Esophagus squamous epithelium (tissue), 4 donors: ENCODE measurements at regions not wholly inside any gene's neighbourhood (a gene's known extent, or its start where the extent isn't known, plus 50 kb on each side); places are given as distances from the start of the nearest gene placed in this dataset.

Experiments
- POLR2A ChIP-seq, 4 donors: fragments of 450-650 bp; IDR thresholded peaks; one replicate each; pipeline ENCODE4 v1.6.1; 2017; ENCODE audit warnings: antibody characterized with exemption in 4 of 4, mild to moderate bottlenecking in 4 of 4, moderate library complexity in 3 of 4
- TF ChIP-seq, protein P1 (sequence below), 6 experiments: fragments of 450-650 bp in 4 of 6; fragments of 200-600 bp in 2 of 6; sonication (generic) in 2 of 6; IDR thresholded peaks; one replicate each; pipeline ENCODE4 v1.5.1; 2016 to 2019; ENCODE audit warnings: antibody characterized with exemption in 6 of 6, mild to moderate bottlenecking in 4 of 6, moderate library complexity in 4 of 6

- TF ChIP-seq, protein P1, sequence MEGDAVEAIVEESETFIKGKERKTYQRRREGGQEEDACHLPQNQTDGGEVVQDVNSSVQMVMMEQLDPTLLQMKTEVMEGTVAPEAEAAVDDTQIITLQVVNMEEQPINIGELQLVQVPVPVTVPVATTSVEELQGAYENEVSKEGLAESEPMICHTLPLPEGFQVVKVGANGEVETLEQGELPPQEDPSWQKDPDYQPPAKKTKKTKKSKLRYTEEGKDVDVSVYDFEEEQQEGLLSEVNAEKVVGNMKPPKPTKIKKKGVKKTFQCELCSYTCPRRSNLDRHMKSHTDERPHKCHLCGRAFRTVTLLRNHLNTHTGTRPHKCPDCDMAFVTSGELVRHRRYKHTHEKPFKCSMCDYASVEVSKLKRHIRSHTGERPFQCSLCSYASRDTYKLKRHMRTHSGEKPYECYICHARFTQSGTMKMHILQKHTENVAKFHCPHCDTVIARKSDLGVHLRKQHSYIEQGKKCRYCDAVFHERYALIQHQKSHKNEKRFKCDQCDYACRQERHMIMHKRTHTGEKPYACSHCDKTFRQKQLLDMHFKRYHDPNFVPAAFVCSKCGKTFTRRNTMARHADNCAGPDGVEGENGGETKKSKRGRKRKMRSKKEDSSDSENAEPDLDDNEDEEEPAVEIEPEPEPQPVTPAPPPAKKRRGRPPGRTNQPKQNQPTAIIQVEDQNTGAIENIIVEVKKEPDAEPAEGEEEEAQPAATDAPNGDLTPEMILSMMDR (IDR thresholded peaks at IDR 0.05) = peak in 4 of 6 experiments; percentile 28 to 45 (median 36)
- TF ChIP-seq POLR2A (IDR thresholded peaks at IDR 0.05) = no peak
Measured at GRCh38 chr18:39571511-39571910, 2005.9 kb upstream of the CELF4 start.
